HFF-Myc (cell line): ENCODE measurements at regions not wholly inside any gene's neighbourhood (a gene's known extent, or its start where the extent isn't known, plus 50 kb on each side); places are given as distances from the start of the nearest gene placed in this dataset.

Experiments used
- DNase-seq: peaks from one replicate; pipeline ENCODE4 v3.0.0-alpha.2; 2011; ENCODE audit warnings: low read depth; ENCODE audit errors: extremely low read depth
- H3K4me3 ChIP-seq: replicated peaks from 2 replicates; pipeline ENCODE4 v1.5.1; 2011; ENCODE audit warnings: low read depth, mild to moderate bottlenecking, control low read depth, low read length
- TF ChIP-seq, protein P1 (sequence below): IDR thresholded peaks from 2 replicates; pipeline ENCODE4 v1.5.1; 2012; ENCODE audit warnings: mild to moderate bottlenecking, low read depth, low read length, control low read depth; ENCODE audit errors: missing control alignments

DNA sequence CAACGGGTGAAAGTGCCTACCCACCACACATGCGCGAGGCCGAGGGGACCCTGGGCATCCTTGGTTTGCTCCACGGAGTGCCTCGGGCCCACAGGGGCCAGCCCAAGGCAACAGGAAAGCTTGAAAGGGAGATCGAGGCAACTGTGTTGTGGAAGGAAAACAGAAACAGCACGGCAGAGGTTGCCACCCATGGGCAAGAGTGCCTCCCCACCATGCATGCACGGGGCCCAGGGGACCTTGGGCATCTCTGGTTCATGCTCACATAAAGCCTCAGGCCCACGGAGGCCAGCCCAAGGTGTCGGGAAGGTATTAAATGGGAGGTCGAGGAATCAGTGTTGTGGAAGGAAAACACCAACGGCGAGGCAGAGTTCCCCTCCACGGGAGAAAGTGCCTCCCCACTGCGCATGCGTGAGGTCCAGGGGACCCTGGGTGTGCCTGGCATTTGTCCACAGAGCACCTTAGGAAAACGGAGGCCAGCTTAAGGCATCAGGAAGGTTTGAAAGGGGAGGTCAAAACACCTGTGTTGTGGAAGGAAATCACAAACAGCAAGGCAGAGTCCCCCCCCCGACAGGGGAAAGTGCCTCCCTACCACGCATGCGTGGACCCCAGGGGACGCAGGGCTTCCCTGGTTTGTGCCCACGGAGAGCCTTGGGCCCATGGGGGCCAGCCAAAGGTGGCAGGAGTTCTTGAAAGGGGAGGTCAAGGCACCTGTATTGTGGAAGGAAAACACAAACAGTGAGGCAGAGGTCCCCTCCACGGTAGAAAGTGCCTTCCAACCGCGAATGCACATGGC is 367.3 kb downstream of the ALG10 start:
- TF ChIP-seq, protein P1, sequence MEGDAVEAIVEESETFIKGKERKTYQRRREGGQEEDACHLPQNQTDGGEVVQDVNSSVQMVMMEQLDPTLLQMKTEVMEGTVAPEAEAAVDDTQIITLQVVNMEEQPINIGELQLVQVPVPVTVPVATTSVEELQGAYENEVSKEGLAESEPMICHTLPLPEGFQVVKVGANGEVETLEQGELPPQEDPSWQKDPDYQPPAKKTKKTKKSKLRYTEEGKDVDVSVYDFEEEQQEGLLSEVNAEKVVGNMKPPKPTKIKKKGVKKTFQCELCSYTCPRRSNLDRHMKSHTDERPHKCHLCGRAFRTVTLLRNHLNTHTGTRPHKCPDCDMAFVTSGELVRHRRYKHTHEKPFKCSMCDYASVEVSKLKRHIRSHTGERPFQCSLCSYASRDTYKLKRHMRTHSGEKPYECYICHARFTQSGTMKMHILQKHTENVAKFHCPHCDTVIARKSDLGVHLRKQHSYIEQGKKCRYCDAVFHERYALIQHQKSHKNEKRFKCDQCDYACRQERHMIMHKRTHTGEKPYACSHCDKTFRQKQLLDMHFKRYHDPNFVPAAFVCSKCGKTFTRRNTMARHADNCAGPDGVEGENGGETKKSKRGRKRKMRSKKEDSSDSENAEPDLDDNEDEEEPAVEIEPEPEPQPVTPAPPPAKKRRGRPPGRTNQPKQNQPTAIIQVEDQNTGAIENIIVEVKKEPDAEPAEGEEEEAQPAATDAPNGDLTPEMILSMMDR: no peak
- DNase-seq: no peak
- no peak overlapping the region for H3K4me3 ChIP-seq

DNA sequence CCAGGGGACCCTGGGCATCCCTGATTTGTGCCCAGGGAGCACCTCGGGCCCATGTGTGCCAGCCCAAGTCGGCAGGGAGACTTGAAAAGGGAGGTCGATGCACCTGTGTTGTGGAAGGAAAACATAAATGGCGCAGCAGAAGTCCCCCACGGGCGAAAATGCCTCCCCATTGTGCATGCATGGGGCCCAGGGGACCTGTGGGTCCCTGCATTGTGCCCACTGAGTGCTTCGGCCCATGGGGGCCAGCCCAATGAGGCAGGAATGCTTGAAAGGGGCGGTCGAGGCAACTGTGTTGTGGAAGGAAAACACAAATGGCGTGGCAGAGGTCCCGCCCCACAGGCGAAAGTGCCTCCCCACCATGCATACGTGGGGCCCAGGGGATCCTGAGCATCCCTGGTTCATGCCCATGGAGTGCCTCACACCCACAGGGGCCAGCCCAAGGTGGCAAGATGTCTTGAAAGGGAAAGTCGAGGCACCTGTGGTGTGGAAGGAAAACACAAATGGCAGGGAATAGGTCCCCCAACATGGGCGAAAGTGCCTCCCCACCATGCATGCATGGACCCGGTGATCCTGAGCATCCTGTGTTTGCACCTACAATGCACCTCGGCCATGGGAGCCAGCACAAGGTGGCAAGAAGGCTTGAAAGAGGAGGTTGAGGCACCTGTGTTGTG is 368.0 kb downstream of the ALG10 start:
- no peak overlapping the region for H3K4me3 ChIP-seq
- no peak for DNase-seq
- TF ChIP-seq, protein P1: no peak

DNA sequence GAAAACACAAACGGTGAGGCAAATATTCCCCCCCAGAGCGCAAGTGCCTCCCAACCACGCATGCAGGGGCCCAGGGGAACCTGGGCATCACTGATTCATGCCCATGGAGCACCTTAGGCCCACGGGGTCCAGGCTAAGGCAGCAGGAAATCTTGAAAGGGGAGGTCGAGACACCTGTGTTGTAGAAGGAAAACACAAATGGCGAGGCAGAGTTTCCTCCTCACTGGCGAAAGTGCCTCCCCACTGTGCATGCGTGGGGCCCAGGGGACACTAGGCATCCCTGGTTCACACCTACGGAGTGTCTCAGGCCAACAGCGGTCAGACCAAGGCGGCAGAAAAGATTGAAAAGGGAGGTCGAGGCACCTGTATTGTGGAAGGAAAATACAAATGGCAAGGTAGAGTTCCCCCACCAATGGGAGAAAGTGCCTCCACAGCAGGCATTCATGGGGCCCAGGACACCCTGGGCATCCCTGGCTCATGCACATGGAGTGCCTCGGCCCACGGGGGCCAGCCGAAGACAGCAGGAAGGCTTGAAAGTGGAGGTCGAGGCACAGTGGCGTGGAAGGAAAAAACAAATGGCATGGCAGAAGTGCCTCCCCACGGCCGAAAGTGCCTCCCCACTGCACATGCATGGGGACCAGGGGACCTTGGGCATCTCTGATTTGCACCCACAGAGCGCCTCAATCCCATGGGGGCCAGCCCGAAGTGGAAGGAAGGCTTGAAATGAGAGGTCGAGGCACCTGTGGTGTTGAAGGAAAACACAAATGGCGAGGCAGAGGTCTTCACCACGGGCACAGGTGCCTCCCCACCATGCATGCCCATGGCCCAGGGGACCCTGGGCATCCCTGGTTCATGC is 368.8 kb downstream of the ALG10 start:
- TF ChIP-seq, protein P1: no peak
- no peak overlapping the region for H3K4me3 ChIP-seq
- no peak for DNase-seq

DNA sequence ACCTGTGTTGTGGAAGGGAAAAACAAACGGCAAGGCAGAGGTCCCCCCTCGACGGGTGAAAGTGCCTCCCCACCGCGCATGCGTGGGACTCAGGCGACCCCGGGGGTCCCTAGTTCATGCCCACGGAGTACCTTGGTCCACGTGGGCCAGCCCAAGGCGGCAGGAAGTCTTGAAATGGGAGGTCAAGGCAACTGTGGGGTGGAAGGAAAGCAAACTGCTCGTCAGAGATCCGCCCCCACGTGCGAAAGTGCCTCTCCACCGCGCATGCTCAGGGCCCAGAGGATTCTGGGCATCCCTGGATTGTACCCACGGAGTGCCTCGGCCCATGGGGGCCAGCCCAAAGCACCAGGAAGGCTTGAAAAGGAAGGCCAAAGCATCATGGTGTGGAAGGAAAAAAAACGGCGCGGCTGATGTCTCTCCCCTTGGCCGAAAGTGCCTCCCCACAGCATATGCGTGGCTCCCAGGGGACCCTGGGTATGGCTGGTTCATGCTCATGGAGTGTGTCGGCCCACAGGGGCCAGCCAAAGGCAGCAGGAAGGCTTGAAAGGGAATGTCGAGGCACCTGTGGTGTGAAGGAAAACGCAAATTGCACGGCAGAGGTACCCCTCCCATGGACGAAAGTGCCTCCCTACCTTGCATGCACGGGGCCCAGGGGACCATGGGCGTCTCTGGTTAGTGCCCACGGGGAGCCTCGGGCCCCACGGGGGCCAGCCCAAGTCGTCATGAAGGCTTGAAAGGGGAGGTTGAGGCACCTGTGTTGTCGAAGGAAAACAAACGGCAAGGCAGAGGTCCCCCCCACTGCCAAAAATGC is 369.7 kb downstream of the ALG10 start:
- H3K4me3 ChIP-seq: no peak overlapping the region
- no peak for DNase-seq
- TF ChIP-seq, protein P1: no peak

DNA sequence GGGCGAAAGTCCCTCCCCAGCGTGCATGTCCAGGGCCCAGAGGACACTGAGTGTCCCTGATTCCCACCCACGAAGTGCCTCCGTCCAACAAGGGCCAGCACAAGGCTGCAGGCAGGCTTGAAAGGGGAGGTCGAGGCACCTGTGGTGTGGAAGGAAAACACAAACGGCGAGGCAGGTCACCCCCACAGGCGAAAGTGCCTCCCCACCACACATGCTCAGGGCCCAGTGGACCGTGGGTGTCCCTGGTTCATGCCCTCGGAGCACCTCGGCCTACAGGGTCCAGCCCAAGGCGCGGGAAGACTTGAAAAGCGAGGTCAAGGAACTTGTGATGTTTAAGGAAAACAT is 370.4 kb downstream of the ALG10 start:
- DNase-seq: no peak
- no peak overlapping the region for H3K4me3 ChIP-seq
- TF ChIP-seq, protein P1: no peak
